TTC549 (cell line): ENCODE measurements at regions not wholly inside any gene's neighbourhood (a gene's known extent, or its start where the extent isn't known, plus 50 kb on each side); places are given as distances from the start of the nearest gene placed in this dataset.
"Not testable (repeated sequence)": the region's sequence is repeated elsewhere in the genome, so short reads cannot be mapped to it uniquely, and the experiment has no call there.

ENCODE experiments used
- FAIRE-seq: peaks from 2 replicates; lab custom pipeline; 2012; peaks lifted over from hg19 to GRCh38; lab: Jason Lieb, UNC

GRCh38 chr4:179595671-179596410 is 2153.6 kb upstream of the AGA start:
- no peak for FAIRE-seq

DNA sequence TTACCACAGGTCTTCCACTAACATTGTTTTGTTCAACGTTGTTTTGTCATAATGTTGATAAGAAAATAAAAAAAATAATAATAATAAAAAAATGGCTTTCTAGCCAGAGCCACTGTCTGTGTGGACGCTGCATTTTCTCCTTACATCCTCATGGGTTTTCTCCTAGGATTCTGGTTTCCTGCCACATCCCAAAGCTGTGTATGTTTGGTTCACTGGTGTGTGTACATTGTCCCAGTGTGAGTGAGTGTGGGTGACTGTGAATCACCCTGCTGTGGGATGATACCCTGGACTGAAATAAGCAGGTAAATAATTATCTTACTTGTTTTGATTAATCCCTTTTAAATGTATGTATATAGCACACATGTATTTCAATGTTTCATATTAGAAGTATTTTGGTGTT is 2154.4 kb upstream of the AGA start:
- FAIRE-seq: no peak

- FAIRE-seq: no peak
Observed at GRCh38 chr4:179597301-179597700, 2155.1 kb upstream of the AGA start.

DNA sequence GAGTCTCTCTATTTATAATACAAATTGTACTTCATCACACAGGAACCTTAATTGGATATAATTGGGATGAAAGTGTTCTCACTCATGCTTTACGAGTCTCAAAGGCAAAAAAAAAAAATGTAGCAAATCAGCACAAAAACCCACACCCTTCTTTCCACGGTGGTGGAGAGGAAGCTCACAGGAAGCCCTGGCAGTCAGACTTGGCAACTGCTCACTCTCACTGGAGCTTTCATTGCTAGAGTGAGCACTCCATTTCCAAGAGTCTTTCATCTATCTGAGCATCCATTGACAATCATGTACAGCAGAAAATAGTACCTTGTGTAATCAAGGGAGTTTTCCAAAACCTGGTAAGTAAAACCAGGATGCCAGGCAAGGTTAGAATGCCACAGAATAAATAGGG is 2159.4 kb upstream of the AGA start:
- FAIRE-seq: no peak

GRCh38 chr4:179605196-179605595 is 2163.0 kb upstream of the AGA start:
- no peak for FAIRE-seq

DNA sequence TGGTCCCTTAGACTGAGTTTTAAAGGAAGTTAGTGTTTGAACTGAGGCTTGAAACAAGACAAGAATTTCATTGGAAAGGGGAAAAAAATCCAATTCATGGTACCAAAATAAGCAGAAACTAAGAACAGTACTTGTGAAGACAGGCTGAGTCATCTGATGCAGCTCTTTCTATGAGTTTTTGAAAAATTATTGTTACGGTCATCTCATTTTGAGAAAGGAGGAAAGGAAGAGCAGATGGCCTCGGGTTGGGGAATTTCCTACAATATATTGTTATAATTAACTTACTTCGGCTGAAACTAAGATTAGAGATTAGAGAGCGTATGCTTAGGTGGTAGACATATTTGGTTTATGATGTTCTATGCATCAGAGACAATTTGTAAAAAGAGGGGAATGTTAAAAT is 2164.8 kb upstream of the AGA start:
- FAIRE-seq: no peak

GRCh38 chr4:179615704-179616103 is 2173.5 kb upstream of the AGA start:
- no peak for FAIRE-seq

DNA sequence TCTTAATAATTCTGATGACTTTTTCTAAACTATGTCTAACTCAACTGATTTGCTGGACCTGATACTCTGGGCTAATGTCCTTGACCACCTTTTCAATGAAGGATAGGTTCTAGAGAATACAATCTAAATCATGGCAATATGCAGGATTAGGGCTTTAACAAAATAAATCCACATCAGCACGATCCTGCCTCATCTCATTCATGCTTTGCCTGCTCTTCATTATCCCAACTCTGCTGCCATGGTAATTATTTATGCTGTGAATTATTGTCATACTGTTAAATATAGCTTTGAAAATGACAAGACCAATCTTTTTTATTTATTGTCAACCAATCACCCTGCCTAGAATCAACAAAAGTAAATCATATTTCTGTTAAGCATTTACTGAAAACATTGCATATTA is 2176.7 kb upstream of the AGA start:
- no peak for FAIRE-seq

GRCh38 chr4:179624768-179625181 is 2182.5 kb upstream of the AGA start:
- FAIRE-seq: no peak

DNA sequence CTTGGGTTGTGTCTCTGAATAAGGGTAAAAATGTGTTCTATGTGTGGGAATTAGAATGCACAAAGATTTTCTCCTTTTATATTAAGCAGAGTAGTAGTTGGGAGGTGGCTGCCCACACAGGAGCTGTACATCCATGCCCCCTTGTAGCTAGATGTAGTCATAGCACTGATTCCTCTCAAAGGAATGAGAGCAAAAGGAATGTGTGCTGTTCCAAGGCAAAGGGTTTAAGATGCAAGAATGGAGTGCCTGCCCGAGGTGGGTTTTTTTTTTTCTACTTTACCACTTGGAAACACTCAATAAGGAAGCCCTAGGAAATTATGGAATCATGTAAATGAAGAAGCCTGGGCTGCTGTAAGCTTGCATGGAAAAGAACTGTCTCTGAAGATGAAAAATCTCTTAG is 2183.2 kb upstream of the AGA start:
- FAIRE-seq: no peak

GRCh38 chr4:179626687-179627086 is 2184.4 kb upstream of the AGA start:
- FAIRE-seq: no peak

DNA sequence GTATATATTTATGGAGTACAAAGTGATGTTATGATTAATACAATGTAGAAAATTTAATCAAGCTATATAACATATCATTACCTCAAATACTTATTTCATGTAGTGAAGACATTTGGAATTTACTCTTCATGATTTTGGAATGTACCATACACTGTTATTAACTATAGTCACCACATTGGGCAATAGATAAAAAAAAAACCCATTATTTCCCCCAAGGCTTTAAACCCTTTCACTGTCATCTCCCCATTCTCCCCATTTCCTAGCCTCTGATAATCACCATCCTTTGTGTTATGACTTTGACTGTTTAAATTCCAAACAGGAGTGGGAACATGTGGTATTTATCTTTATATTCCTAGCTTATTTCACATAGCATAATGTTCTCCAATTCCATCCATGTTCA is 2189.1 kb upstream of the AGA start:
- no peak for FAIRE-seq

DNA sequence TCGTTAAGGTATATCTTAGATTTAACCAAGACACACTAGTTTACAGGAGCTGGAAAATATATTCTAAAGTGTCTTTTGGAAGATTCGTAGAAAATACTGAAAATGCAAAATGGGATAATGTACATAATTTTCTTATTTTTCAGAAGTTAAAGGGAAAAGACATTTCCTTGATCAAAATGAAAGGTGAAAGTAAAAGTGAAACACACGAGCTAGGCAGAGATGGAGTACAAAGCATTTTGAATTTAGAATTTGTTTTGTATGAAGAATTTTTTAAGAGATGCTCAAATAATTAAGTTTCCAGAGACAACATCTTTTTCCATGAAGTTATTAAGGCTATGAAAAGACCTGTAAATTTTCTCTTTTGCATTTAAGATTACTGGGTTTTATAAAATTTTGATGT is 2192.6 kb upstream of the AGA start:
- no peak for FAIRE-seq

DNA sequence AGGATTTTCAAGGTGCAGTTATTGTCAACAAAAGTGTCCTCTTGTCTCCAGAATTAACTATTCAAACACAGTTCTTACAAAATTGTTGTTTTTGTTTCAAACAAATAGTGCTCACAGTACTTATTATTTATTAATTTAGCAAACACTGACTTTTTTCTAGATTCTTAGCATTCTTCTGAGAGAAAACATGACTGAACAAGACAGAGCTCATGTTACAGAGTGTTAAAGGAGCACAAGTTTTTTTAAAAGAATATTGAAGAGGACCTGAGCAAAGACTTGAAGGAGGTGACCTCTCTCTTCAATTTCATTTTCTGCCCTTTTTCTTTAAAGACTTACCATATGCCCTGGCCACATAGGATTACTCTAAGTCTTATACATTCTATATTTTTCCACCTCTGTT is 2220.3 kb upstream of the AGA start:
- no peak for FAIRE-seq

DNA sequence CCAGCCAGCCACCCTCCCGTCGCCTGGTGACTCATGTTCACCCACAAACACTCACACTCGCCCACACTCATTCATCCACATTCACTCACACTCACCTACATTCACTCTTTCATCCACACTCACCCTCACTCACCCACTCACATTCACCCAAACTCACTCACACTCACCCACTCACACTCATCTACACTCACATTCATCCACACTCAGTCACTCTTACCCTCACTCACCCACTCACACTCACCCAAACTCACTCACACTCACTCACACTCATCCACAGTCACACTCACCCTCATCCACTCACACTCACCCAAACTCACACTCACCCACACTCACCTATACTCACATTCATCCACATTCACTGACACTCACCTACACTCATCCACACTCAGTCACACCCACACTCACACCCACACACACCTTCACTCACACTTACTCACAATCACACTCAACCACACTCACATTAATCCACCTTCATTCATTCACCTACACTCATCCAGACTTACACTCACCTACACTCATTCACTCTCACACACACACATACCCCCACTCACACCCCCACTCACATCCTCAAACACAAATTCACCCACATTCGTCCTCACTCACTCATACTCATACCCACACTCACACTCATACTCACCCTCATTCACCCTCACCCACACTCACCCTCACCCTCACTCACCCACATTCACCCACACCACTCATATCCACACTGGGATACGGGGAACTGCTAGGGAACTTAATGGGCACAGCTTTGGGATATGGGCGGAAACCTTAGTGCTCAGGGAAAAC is 2221.6 kb upstream of the AGA start:
- no peak for FAIRE-seq

DNA sequence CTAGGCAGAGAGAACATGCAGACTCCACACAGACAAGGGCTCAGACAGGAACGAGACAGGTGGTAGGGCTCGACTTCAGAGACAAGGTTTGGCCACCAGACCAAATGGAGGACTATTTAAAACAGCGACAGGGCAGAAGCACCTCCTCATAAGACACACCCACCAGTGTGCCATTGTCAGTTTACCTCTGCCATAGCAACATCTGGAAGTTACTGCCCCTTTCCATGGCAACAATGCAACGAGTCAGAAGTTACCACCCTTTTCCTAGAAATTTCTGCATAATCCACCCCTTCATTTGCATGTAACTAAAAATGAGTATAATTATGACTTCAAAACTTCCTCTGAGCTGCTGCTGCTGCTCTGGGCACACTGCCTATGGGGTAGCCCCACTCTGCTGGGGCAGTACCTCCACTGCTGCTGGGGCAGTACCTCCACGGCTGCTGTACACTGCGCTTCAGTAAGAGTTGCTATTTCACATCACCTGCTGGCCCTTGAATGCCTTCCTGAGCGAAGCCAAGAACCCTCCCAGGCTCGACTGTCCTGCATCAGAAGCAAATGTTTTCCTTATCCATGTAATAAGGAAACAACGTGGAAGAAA is 2222.3 kb upstream of the AGA start:
- FAIRE-seq: no peak

GRCh38 chr4:179666226-179666625 is 2224.0 kb upstream of the AGA start:
- FAIRE-seq: no peak

GRCh38 chr4:179671609-179672008 is 2229.4 kb upstream of the AGA start:
- no peak for FAIRE-seq

DNA sequence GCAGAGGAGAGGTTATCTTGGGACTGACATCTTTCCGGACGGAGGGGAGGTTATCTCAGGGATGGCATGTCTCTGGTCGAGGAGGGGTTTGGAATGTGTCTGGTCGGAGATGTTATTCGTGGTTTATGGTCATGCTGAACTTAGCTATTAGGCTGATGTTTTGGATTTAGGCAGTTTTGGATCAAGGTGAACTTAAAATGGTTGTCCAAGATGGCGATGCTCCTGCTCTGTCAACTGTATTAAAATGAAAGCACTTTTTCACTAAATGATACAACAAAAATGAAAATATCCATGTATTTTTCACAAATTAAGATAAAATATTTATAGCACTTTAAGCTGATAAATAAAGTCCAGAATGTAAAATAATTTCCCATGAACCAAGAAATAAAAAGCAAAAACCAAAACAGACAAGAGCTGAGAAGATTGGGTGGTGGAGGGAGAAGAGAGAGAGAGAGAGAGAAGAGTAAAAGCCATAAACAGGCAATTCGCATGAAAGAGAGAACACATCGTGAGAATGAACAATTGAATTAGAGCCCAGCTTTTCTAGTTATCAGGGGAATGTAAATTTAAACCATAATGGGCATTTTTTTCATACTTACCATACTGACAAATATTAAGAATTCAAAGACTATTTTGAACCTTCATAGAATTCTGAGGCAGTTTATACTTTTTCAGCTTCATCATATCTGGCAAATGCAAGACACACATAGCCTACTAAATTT is 2236.0 kb upstream of the AGA start:
- FAIRE-seq: no peak

DNA sequence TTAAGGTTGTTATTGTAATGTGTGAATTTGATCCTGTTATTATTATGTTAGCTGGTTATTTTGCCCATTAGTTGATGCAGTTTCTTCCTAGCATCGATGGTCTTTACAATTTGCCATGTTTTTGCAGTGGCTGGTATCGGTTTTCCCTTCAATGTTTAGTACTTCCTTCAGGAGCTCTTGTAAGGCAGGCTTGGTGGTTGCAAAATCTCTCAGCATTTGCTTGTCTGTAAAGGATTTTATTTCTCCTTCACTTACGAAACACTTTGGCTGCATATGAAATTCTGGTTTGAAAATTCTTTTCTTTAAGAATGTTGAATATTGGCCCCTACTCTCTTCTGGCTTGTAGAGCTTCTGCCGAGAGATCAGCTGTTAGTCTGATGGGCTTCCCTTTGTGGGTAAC is 2241.4 kb upstream of the AGA start:
- not testable (repeated sequence) for FAIRE-seq

GRCh38 chr4:179692222-179692621 is 2250.0 kb upstream of the AGA start:
- FAIRE-seq: no peak

- no peak for FAIRE-seq
Observed at GRCh38 chr4:179695175-179695574, 2252.9 kb upstream of the AGA start.

DNA sequence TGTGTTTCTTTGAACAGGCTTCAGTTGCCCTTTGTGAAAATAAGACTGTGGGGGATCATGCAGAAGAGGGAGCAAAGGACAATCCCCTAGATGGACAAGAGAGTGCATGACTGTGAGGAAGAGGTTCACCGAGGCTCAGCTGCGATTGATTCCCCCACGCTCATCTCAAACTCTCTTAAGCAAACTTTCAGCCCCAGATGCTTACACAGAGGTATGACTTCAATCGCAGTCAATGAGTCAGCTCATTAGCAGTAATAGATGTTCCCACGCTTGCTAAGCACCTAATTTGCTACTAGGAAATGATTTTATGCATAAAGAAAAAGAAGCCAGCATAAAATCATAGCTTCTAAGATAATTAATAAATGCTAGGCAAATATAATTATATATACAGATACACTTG is 2256.1 kb upstream of the AGA start:
- FAIRE-seq: no peak
